ENCODE measurements at regions not wholly inside any gene's neighbourhood (a gene's known extent, or its start where the extent isn't known, plus 50 kb on each side); places are given as distances from the start of the nearest gene placed in this dataset.

DNA sequence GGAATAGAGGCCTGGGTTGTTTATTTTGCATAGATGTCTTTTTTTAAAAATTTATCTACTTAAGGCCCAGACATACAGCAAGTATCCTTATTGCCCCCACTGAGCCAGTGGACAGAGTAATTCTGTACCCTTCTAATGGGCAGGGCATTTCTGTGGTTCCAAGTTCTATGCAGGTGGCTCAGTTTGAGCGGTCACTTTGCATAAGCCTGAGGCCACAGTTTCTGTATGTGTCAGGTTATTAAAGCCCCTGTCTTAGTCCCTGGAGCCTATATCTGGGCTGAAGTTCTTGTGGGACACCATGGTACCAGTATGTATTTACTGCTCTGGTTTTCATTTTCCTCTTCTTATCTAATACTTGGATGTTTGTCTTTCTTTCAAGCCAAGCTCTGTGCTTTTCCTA lies 168.8 kb downstream of the MID1IP1 start:
- ChIA-PET RAD21 (ENCODE audit: low non-redundant PET in 1 of 2, low total read pairs in 2 of 2, uncharacterized antibody in 2 of 2, unreplicated experiment in 2 of 2) (no interaction called here), CTCF (no interaction called here), POLR2A (no interaction called here)
- no peak for TF ChIP-seq YY1 (IDR thresholded peaks at IDR 0.05; ENCODE audit: extremely low read depth, insufficient replicate concordance, low read depth, low read length)
- TF ChIP-seq JUND (IDR thresholded peaks at IDR 0.05): no peak
- no peak for TF ChIP-seq CEBPB (IDR thresholded peaks at IDR 0.05; ENCODE audit: low read depth)
- TF ChIP-seq, protein P1, sequence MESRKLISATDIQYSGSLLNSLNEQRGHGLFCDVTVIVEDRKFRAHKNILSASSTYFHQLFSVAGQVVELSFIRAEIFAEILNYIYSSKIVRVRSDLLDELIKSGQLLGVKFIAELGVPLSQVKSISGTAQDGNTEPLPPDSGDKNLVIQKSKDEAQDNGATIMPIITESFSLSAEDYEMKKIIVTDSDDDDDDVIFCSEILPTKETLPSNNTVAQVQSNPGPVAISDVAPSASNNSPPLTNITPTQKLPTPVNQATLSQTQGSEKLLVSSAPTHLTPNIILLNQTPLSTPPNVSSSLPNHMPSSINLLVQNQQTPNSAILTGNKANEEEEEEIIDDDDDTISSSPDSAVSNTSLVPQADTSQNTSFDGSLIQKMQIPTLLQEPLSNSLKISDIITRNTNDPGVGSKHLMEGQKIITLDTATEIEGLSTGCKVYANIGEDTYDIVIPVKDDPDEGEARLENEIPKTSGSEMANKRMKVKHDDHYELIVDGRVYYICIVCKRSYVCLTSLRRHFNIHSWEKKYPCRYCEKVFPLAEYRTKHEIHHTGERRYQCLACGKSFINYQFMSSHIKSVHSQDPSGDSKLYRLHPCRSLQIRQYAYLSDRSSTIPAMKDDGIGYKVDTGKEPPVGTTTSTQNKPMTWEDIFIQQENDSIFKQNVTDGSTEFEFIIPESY (IDR thresholded peaks at IDR 0.05; ENCODE audit: extremely low read depth, insufficient replicate concordance, low read length): no peak
- no peak for TF ChIP-seq SIN3A (IDR thresholded peaks at IDR 0.05; ENCODE audit: low read depth)
- no peak for TF ChIP-seq CBX3 (IDR thresholded peaks at IDR 0.05; ENCODE audit: low read depth)
- TF ChIP-seq EZH2 (IDR thresholded peaks at IDR 0.05): no peak
- TF ChIP-seq EGR1 (IDR thresholded peaks at IDR 0.05; ENCODE audit: low read depth): no peak
- no peaks in the 10 kb centered on the region for H3K36me3 ChIP-seq (ENCODE audit: control insufficient read depth in 1 of 2, insufficient read depth in 2 of 2, low read length in 2 of 2)
- no peaks in the 10 kb centered on the region for H3K27me3 ChIP-seq (ENCODE audit: insufficient read depth, low read length)
- no peaks in the 10 kb centered on the region for H3K9me2 ChIP-seq (ENCODE audit: insufficient read depth)
- no peaks in the 10 kb centered on the region for H3K4me1 ChIP-seq (ENCODE audit: control insufficient read depth in 1 of 2, insufficient read depth in 2 of 2, low read length in 2 of 2)
- no peaks in the 10 kb centered on the region for H3K79me2 ChIP-seq (ENCODE audit: insufficient read depth, low read length)
- DNase-seq (ENCODE audit: low read depth, low spot score) (no peak), ATAC-seq (no peak)
- no TSS peak for BruUV-seq (replicated peaks)
- intact Hi-C loops (cut with micrococcal nuclease): no loop called here
- H2AFZ ChIP-seq (ENCODE audit: low read depth, low read length, poor library complexity, severe bottlenecking): no peak overlapping the region
- no peak overlapping the region for H3K27ac ChIP-seq (ENCODE audit: low read depth, low read length)
- H3K9ac ChIP-seq (ENCODE audit: low read length): no peak overlapping the region
- H4K20me1 ChIP-seq (ENCODE audit: insufficient read depth): no peaks in the 10 kb centered on the region
- no peak overlapping the region for H3K4me3 ChIP-seq (replicated peaks in 1 of 2; ENCODE audit: low read depth in 1 of 2, low read length in 2 of 2)
- no peak overlapping the region for H3K4me2 ChIP-seq (ENCODE audit: low read length)
- no peaks in the 10 kb centered on the region for H3K9me3 ChIP-seq (ENCODE audit: control insufficient read depth in 1 of 2, insufficient read depth in 1 of 2, low read depth in 1 of 2, low read length in 2 of 2)

DNA sequence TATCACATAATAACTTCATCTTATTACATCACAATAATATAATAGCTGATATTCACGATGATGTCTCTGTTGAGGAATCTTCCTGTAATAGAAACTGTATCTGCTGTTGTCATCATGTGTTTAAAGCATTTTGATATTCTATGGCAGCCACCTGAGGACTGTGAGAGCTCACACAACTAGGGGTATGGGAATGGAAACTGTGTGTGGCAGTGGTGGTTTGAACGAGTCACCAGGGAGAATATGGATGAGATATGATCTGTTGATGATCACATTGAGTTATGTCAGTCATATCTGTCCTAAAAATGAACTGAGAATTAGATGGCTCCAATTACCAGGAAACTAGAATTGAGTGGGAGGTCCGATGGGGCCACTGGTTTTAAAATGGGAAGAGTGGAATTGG lies 169.6 kb downstream of the MID1IP1 start:
- Histone ChIP-seq H3K4me1 (ENCODE audit: control insufficient read depth in 1 of 2, insufficient read depth in 2 of 2, low read length in 2 of 2) (no peaks in the 10 kb centered on the region), H3K27ac (ENCODE audit: low read depth, low read length) (no peak overlapping the region), H4K20me1 (ENCODE audit: insufficient read depth) (no peaks in the 10 kb centered on the region), H3K27me3 (ENCODE audit: insufficient read depth, low read length) (no peaks in the 10 kb centered on the region), H3K4me3 (replicated peaks in 1 of 2; ENCODE audit: low read depth in 1 of 2, low read length in 2 of 2) (no peak overlapping the region), H3K9me2 (ENCODE audit: insufficient read depth) (no peaks in the 10 kb centered on the region), H3K9ac (ENCODE audit: low read length) (no peak overlapping the region), H3K79me2 (ENCODE audit: insufficient read depth, low read length) (no peaks in the 10 kb centered on the region), H2AFZ (ENCODE audit: low read depth, low read length, poor library complexity, severe bottlenecking) (no peak overlapping the region), H3K36me3 (ENCODE audit: control insufficient read depth in 1 of 2, insufficient read depth in 2 of 2, low read length in 2 of 2) (no peaks in the 10 kb centered on the region), H3K9me3 (ENCODE audit: control insufficient read depth in 1 of 2, insufficient read depth in 1 of 2, low read depth in 1 of 2, low read length in 2 of 2) (no peaks in the 10 kb centered on the region), H3K4me2 (ENCODE audit: low read length) (no peak overlapping the region)
- CTCF ChIA-PET: no interaction called here
- RAD21 ChIA-PET (ENCODE audit: low non-redundant PET in 1 of 2, low total read pairs in 2 of 2, uncharacterized antibody in 2 of 2, unreplicated experiment in 2 of 2): no interaction called here
- BruUV-seq (replicated peaks): no TSS peak
- no peak for DNase-seq (ENCODE audit: low read depth, low spot score)
- intact Hi-C loops (cut with micrococcal nuclease): no loop called here
- no peak for ATAC-seq
- TF ChIP-seq EZH2phosphoT487 (IDR thresholded peaks at IDR 0.05; ENCODE audit: borderline replicate concordance) (no peak), JUND (IDR thresholded peaks at IDR 0.05) (no peak), RAD21 (IDR thresholded peaks at IDR 0.05; ENCODE audit: low read depth) (no peak), CBX3 (IDR thresholded peaks at IDR 0.05; ENCODE audit: low read depth) (no peak)
- TF ChIP-seq, protein P1 (IDR thresholded peaks at IDR 0.05; ENCODE audit: extremely low read depth, insufficient replicate concordance, low read length): no peak
- POLR2A ChIA-PET: no interaction called here

Data from HCT116 (cell line).